ENCODE measurements at regions not wholly inside any gene's neighbourhood (a gene's known extent, or its start where the extent isn't known, plus 50 kb on each side); places are given as distances from the start of the nearest gene placed in this dataset.

DNA sequence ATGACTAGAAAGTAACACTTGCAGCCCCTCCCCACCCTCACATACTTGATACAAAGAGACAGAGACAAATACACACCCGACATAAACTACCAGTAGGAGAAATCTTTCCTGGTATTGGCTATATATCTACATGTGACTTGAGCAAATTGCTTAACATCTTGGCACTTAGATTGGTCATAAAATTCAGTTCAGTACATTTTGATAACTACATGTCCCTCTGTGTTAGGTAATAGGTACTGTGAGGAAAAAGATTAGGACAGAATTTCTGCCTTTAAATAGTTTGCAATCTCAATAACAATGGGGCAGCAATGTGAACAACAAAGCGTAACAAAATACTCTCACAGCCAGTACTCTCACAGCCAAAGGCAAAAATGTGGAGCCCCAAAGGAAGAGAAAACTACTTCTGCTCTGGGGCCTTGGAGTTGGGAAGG lies 670.0 kb upstream of the ACVR2A start:
- H2AFZ ChIP-seq (ENCODE audit: insufficient read depth, low read depth, low read length, poor library complexity, severe bottlenecking) = no peak overlapping the region
- H3K27me3 ChIP-seq (replicated peaks in 1 of 4; ENCODE audit: control extremely low read depth in 1 of 4, control insufficient read depth in 3 of 4, insufficient read depth in 4 of 4, low read length in 3 of 4) = no peaks in the 10 kb centered on the region
- no peak overlapping the region for H3K4me3 ChIP-seq (ENCODE audit: control extremely low read depth in 1 of 5, extremely low read depth in 1 of 5, insufficient read depth in 1 of 5, low read depth in 2 of 5, low read length in 4 of 5)
- H3K27ac ChIP-seq (ENCODE audit: low read length in 2 of 2) = no peak overlapping the region
- no peak overlapping the region for H3K27ac Mint-ChIP-seq
- no peak overlapping the region for H3K4me3 Mint-ChIP-seq
- no peaks in the 10 kb centered on the region for H3K27me3 Mint-ChIP-seq
- no peak for ATAC-seq (ENCODE audit: low read depth)
- TF ChIP-seq EZH2 (IDR thresholded peaks at IDR 0.05; ENCODE audit: borderline replicate concordance, insufficient read depth, low read depth, low read length, poor library complexity, severe bottlenecking) = no peak
- TF ChIP-seq, protein P1, sequence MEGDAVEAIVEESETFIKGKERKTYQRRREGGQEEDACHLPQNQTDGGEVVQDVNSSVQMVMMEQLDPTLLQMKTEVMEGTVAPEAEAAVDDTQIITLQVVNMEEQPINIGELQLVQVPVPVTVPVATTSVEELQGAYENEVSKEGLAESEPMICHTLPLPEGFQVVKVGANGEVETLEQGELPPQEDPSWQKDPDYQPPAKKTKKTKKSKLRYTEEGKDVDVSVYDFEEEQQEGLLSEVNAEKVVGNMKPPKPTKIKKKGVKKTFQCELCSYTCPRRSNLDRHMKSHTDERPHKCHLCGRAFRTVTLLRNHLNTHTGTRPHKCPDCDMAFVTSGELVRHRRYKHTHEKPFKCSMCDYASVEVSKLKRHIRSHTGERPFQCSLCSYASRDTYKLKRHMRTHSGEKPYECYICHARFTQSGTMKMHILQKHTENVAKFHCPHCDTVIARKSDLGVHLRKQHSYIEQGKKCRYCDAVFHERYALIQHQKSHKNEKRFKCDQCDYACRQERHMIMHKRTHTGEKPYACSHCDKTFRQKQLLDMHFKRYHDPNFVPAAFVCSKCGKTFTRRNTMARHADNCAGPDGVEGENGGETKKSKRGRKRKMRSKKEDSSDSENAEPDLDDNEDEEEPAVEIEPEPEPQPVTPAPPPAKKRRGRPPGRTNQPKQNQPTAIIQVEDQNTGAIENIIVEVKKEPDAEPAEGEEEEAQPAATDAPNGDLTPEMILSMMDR (IDR thresholded peaks at IDR 0.05) = no peak
- H3K4me1 Mint-ChIP-seq = no peaks in the 10 kb centered on the region
- no peaks in the 10 kb centered on the region for H3K4me1 ChIP-seq (ENCODE audit: control insufficient read depth in 2 of 2, insufficient read depth in 2 of 2, low read length in 2 of 2)
- intact Hi-C loops (cut with micrococcal nuclease) = no loop called here
- CTCF ChIA-PET = no interaction called here
- H3K4me2 ChIP-seq (replicated peaks; ENCODE audit: low read depth, low read length, poor library complexity, severe bottlenecking) = no peak overlapping the region
- H4K20me1 ChIP-seq (ENCODE audit: control insufficient read depth, insufficient read depth, low read length, poor library complexity, severe bottlenecking) = no peaks in the 10 kb centered on the region
- no CpG with 5 or more reads among the region's 2 CpGs for WGBS (ENCODE audit: insufficient coverage)
- H3K79me2 ChIP-seq (ENCODE audit: control insufficient read depth, insufficient read depth, low read length) = no peaks in the 10 kb centered on the region
- DNase-seq = no peak
- POLR2A ChIA-PET = no interaction called here
- H3K9ac ChIP-seq (ENCODE audit: low read length) = no peak overlapping the region
- no peaks in the 10 kb centered on the region for H3K9me3 Mint-ChIP-seq (ENCODE audit: insufficient read depth)
- no peaks in the 10 kb centered on the region for H3K9me3 ChIP-seq (ENCODE audit: control extremely low read depth in 1 of 3, control insufficient read depth in 2 of 3, insufficient read depth in 1 of 3, low read length in 2 of 3)
- no peaks in the 10 kb centered on the region for H3K36me3 ChIP-seq (replicated peaks in 1 of 2; ENCODE audit: control extremely low read depth in 1 of 2, control insufficient read depth in 1 of 2, extremely low read depth in 1 of 2, insufficient read depth in 2 of 2, low read length in 1 of 2)

DNA sequence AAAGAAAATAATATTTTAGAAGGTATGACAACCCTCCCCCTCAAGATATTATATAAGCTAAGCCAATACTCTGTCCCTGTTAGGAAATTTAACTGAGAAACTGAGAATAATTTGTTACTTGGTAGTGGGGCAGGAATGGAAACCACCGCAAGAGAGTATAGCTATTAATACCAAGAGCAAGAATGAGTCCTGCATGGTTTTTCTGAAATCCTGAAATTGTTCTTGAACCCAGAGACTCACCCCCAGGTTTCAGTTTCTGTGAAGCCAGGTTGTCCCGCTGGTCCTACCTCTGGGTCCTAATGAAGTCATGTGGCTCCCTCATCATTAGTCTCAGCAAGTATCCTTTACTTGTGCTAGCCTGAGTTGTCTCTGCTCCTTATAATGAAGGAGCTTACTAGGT lies 671.0 kb upstream of the ACVR2A start:
- no peaks in the 10 kb centered on the region for H3K9me3 Mint-ChIP-seq (ENCODE audit: insufficient read depth)
- H3K27me3 Mint-ChIP-seq = no peaks in the 10 kb centered on the region
- intact Hi-C loops (cut with micrococcal nuclease) = no loop called here
- H3K36me3 ChIP-seq (replicated peaks in 1 of 2; ENCODE audit: control extremely low read depth in 1 of 2, control insufficient read depth in 1 of 2, extremely low read depth in 1 of 2, insufficient read depth in 2 of 2, low read length in 1 of 2) = no peaks in the 10 kb centered on the region
- H2AFZ ChIP-seq (ENCODE audit: insufficient read depth, low read depth, low read length, poor library complexity, severe bottlenecking) = no peak overlapping the region
- WGBS (ENCODE audit: insufficient coverage) = 94% methylated on average over 2 of the region's 2 CpGs
- no peaks in the 10 kb centered on the region for H3K27me3 ChIP-seq (replicated peaks in 1 of 4; ENCODE audit: control extremely low read depth in 1 of 4, control insufficient read depth in 3 of 4, insufficient read depth in 4 of 4, low read length in 3 of 4)
- H3K27ac ChIP-seq (ENCODE audit: low read length in 2 of 2) = no peak overlapping the region
- no peaks in the 10 kb centered on the region for H3K4me1 Mint-ChIP-seq
- H3K9ac ChIP-seq (ENCODE audit: low read length) = no peak overlapping the region
- TF ChIP-seq, protein P1 (IDR thresholded peaks at IDR 0.05) = no peak
- no peak for TF ChIP-seq EZH2 (IDR thresholded peaks at IDR 0.05; ENCODE audit: borderline replicate concordance, insufficient read depth, low read depth, low read length, poor library complexity, severe bottlenecking)
- no peaks in the 10 kb centered on the region for H4K20me1 ChIP-seq (ENCODE audit: control insufficient read depth, insufficient read depth, low read length, poor library complexity, severe bottlenecking)
- no peaks in the 10 kb centered on the region for H3K79me2 ChIP-seq (ENCODE audit: control insufficient read depth, insufficient read depth, low read length)
- CTCF ChIA-PET = no interaction called here
- H3K9me3 ChIP-seq (ENCODE audit: control extremely low read depth in 1 of 3, control insufficient read depth in 2 of 3, insufficient read depth in 1 of 3, low read length in 2 of 3) = no peaks in the 10 kb centered on the region
- no peak overlapping the region for H3K4me3 ChIP-seq (ENCODE audit: control extremely low read depth in 1 of 5, extremely low read depth in 1 of 5, insufficient read depth in 1 of 5, low read depth in 2 of 5, low read length in 4 of 5)
- DNase-seq (no peak), ATAC-seq (ENCODE audit: low read depth) (no peak)
- no peak overlapping the region for H3K27ac Mint-ChIP-seq
- H3K4me3 Mint-ChIP-seq = no peak overlapping the region
- POLR2A ChIA-PET = no interaction called here
- H3K4me2 ChIP-seq (replicated peaks; ENCODE audit: low read depth, low read length, poor library complexity, severe bottlenecking) = no peak overlapping the region
- H3K4me1 ChIP-seq (ENCODE audit: control insufficient read depth in 2 of 2, insufficient read depth in 2 of 2, low read length in 2 of 2) = no peaks in the 10 kb centered on the region
